Hepatocyte (in vitro differentiated cells): ENCODE measurements at regions not wholly inside any gene's neighbourhood (a gene's known extent, or its start where the extent isn't known, plus 50 kb on each side); places are given as distances from the start of the nearest gene placed in this dataset.

Experiments used
- DNase-seq: peaks from one replicate; pipeline ENCODE4 v3.0.0-alpha.2; 2016; ENCODE audit warnings: low spot score
- H2AFZ ChIP-seq: fragments of 200-600 bp; sonication (generic); 2 replicates; pipeline ENCODE4 v1.6.0; 2016; ENCODE audit warnings: antibody characterized with exemption, mild to moderate bottlenecking
- H3K27ac ChIP-seq: fragments of 200-600 bp; sonication (generic); 2 replicates; pipeline ENCODE4 v1.5.1; 2016; ENCODE audit warnings: mild to moderate bottlenecking
- H3K27me3 ChIP-seq: fragments of 200-600 bp; sonication (generic); 2 replicates; pipeline ENCODE4 v1.6.1; 2016
- H3K36me3 ChIP-seq: fragments of 200-600 bp; sonication (generic); replicated peaks from 2 replicates; pipeline ENCODE4 v1.5.1; 2016; ENCODE audit warnings: low read depth; ENCODE audit not compliant: insufficient read depth
- H3K4me1 ChIP-seq: fragments of 200-600 bp; sonication (generic); 2 replicates; pipeline ENCODE4 v1.5.1; 2016; ENCODE audit warnings: mild to moderate bottlenecking, moderate library complexity; ENCODE audit not compliant: insufficient read depth
- H3K4me2 ChIP-seq: fragments of 200-600 bp; sonication (generic); 2 replicates; pipeline ENCODE4 v1.6.0; 2016
- H3K4me3 ChIP-seq: fragments of 200-600 bp; sonication (generic); 2 replicates; pipeline ENCODE4 v1.5.1; 2016; ENCODE audit warnings: mild to moderate bottlenecking
- H3K79me2 ChIP-seq: fragments of 200-600 bp; sonication (generic); 2 replicates; pipeline ENCODE4 v1.6.0; 2017; ENCODE audit warnings: mild to moderate bottlenecking
- H3K9me2 ChIP-seq: fragments of 200-600 bp; sonication (generic); replicated peaks from 2 replicates; pipeline ENCODE4 v1.6.0; 2017; ENCODE audit warnings: mild to moderate bottlenecking; ENCODE audit not compliant: insufficient read depth
- H3K9me3 ChIP-seq: fragments of 200-600 bp; sonication (generic); 2 replicates; pipeline ENCODE4 v1.5.1; 2016; ENCODE audit warnings: low read depth, mild to moderate bottlenecking
- H4K20me1 ChIP-seq: fragments of 200-600 bp; sonication (generic); 2 replicates; pipeline ENCODE4 v1.6.0; 2016; ENCODE audit warnings: mild to moderate bottlenecking; ENCODE audit not compliant: insufficient read depth, poor library complexity, severe bottlenecking
- CTCF ChIP-seq: fragments of 200-600 bp; sonication (generic); IDR thresholded peaks from 2 replicates; pipeline ENCODE4 v1.5.1; 2016; ENCODE audit warnings: antibody characterized with exemption, mild to moderate bottlenecking; ENCODE audit not compliant: poor library complexity
- EZH2 ChIP-seq: fragments of 200-600 bp; sonication (generic); IDR thresholded peaks from 2 replicates; pipeline ENCODE4 v1.6.1; 2016; ENCODE audit warnings: antibody characterized with exemption, mild to moderate bottlenecking, borderline replicate concordance
- EZH2phosphoT487 ChIP-seq: fragments of 200-600 bp; sonication (generic); IDR thresholded peaks from one replicate; pipeline ENCODE4 v1.6.1; 2018; ENCODE audit warnings: antibody characterized with exemption, mild to moderate bottlenecking, low read depth, moderate library complexity; ENCODE audit not compliant: unreplicated experiment, severe bottlenecking
- WGBS: methylation state at CpG from one replicate; pipeline ENCODE4 v1.1.6; 2016; ENCODE audit warnings: low lambda C conversion rate; ENCODE audit errors: missing lambda C conversion rate; 5-methylcytosine and 5-hydroxymethylcytosine counted together

GRCh38 chr4:156251373-156252065 is 297.9 kb upstream of the CTSO start:
- no peak overlapping the region for H3K27ac ChIP-seq

GRCh38 chr4:156248917-156249316 is 295.3 kb upstream of the CTSO start:
- H3K27me3 ChIP-seq: no peaks in the 10 kb centered on the region
- no peak for TF ChIP-seq EZH2
- TF ChIP-seq EZH2phosphoT487: no peak
- no peak for TF ChIP-seq CTCF
- H3K36me3 ChIP-seq: no peaks in the 10 kb centered on the region
- H3K27ac ChIP-seq: no peak overlapping the region
- H3K9me3 ChIP-seq: no peaks in the 10 kb centered on the region
- H3K9me2 ChIP-seq: no peaks in the 10 kb centered on the region
- H2AFZ ChIP-seq: no peak overlapping the region
- no peak for DNase-seq
- H3K79me2 ChIP-seq: no peaks in the 10 kb centered on the region
- H4K20me1 ChIP-seq: no peaks in the 10 kb centered on the region
- H3K4me3 ChIP-seq: no peak overlapping the region
- WGBS: 89% methylated on average over 3 of the region's 3 CpGs
- H3K4me1 ChIP-seq: no peaks in the 10 kb centered on the region
- no peak overlapping the region for H3K4me2 ChIP-seq

More at GRCh38 chr4:156251373-156252065, 297.9 kb upstream of the CTSO start:
- H3K36me3 ChIP-seq: no peaks in the 10 kb centered on the region
- no peaks in the 10 kb centered on the region for H3K27me3 ChIP-seq
- TF ChIP-seq EZH2 (no peak), CTCF (no peak), EZH2phosphoT487 (no peak)
- H3K9me2 ChIP-seq: no peaks in the 10 kb centered on the region
- 69% methylated on average over 3 of the region's 3 CpGs for WGBS
- H4K20me1 ChIP-seq: no peaks in the 10 kb centered on the region
- no peak overlapping the region for H3K4me3 ChIP-seq
- H3K4me2 ChIP-seq: no peak overlapping the region
- DNase-seq: no peak
- no peak overlapping the region for H2AFZ ChIP-seq
- no peaks in the 10 kb centered on the region for H3K79me2 ChIP-seq
- H3K9me3 ChIP-seq: no peaks in the 10 kb centered on the region
- H3K4me1 ChIP-seq: no peaks in the 10 kb centered on the region

- Histone ChIP-seq H3K27ac (no peak overlapping the region), H2AFZ (no peak overlapping the region), H3K4me3 (no peak overlapping the region), H3K9me3 (no peaks in the 10 kb centered on the region), H3K79me2 (no peaks in the 10 kb centered on the region), H3K9me2 (no peaks in the 10 kb centered on the region), H3K4me1 (no peaks in the 10 kb centered on the region), H3K4me2 (no peak overlapping the region), H3K27me3 (no peaks in the 10 kb centered on the region), H3K36me3 (no peaks in the 10 kb centered on the region), H4K20me1 (no peaks in the 10 kb centered on the region)
- TF ChIP-seq EZH2 (no peak), EZH2phosphoT487 (no peak), CTCF (no peak)
- DNase-seq: no peak
- WGBS: 44% methylated on average over 2 of the region's 2 CpGs
Measured at GRCh38 chr4:156247470-156247869, 293.8 kb upstream of the CTSO start.
